ENCODE measurements at regions not wholly inside any gene's neighbourhood (a gene's known extent, or its start where the extent isn't known, plus 50 kb on each side); places are given as distances from the start of the nearest gene placed in this dataset.

- TF ChIP-seq POLR2A (IDR thresholded peaks at IDR 0.05) (no peak), CTCF (IDR thresholded peaks at IDR 0.05) (no peak)
Measured at GRCh38 chr1:195326325-195326724, 1281.9 kb downstream of the KCNT2 start.

Measured in heart left ventricle (tissue), 13 donors.